HG02623 (cell line): ENCODE measurements at regions not wholly inside any gene's neighbourhood (a gene's known extent, or its start where the extent isn't known, plus 50 kb on each side); places are given as distances from the start of the nearest gene placed in this dataset.

Source experiments
- ATAC-seq: cut with Tn5 transposase; IDR thresholded peaks from one replicate; pipeline ENCODE4 v1.9.1; 2021; ENCODE audit warnings: moderate library complexity; ENCODE audit not compliant: unreplicated experiment

DNA sequence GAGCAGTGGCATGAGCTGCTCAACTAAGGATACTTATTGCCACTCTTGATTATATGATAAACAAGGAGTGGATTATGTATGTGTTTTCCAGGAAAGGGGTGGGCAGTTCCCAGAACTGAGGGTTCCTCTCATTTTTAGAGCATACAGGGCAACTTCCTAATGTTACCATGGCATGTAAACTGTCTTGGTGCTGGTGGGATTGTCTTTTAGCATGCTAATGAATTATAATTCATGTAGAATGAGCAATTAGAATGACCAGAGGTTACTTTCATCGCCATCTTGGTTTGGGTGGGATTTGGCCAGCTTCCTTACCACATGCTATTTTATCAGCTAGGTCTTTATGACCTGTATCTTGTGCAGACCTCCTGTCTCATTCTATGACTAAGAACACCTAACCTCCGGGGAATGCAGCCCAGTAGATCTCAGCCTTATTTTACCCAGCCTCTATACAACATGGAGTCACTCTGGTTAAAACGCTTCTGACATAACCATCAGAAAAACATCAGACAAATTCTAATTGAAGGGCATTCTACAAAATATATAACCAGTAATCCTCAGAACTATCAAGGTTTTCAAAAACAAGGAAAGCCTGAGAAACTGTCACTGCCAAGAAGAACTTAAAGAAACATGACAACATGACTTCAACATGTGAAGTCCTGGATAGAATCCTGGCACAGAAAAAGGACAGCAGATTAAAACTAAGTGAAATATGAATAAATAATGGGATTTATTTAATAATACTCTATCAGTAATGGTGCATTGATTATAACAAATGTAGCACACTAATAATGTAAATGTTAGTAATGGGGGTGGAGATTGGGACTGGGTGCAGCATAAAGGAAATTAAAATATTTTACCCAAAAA, 365.0 kb downstream of the SEMA3D start:
- ATAC-seq = no peak

GRCh38 chr7:84820481-84820880, 366.4 kb downstream of the SEMA3D start:
- ATAC-seq = no peak

DNA sequence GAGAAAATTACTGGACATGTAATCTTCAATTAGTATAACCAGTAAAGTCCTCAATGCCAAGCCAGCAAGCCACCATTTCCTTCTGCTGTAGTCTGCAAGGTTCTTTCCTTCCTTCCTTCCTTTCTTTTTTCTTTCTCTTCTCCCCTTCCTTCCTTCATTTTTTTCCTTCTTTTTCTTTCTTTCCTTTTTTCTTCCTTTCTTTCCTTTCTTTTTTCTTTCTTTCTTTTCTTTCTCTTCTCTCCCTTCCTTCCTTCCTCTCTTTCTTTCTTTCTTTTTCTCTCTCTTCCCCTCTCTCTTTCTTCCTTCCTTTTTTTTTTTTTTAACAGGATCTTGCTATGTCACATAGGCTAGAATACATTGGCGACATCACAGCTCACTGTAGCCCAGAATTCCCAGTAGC, 369.8 kb downstream of the SEMA3D start:
- no peak for ATAC-seq

DNA sequence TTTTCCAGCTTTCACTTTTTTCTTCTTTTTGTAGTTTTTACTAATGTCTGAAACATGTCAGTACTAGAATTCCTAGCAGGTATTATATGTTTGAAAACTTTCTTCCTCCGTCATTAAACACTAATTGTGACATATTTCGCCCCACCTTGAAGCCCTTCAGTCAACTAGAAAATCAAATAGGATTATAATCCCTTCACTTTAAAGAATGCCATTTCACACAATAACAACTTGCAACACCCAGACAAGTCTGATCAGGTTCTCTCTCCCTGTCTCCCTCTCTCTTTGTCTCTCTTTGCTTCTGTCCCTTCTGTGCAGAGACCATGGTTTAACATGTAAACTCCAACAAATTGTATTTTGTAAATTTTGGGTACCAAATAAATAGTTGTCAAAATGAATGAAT, 373.5 kb downstream of the SEMA3D start:
- ATAC-seq = no peak

GRCh38 chr7:84812021-84812420, 374.8 kb downstream of the SEMA3D start:
- ATAC-seq = no peak

DNA sequence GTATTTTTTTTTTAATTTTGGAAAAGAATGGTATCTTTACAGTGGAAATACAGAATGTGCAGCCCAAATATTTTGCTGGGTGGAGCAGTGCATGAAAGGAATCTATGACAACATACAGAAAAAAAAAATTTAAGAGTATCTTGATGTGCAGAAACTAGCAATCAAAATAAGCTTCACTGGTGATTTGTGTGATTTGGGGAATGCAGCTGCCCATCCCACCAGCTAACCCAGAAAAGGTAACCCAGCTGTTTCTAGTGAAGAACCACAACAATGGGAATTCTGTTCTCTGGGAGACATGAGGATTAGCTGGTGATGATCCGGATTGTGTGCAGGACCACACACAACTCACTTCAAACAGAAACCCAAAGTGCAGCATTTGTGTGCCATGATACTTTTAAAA, 375.5 kb downstream of the SEMA3D start:
- no peak for ATAC-seq

- no peak for ATAC-seq
Observed at GRCh38 chr7:84809877-84810276, 377.0 kb downstream of the SEMA3D start.

- ATAC-seq = no peak
Observed at GRCh38 chr7:84803979-84804378, 382.9 kb downstream of the SEMA3D start.

- ATAC-seq = no peak
Observed at GRCh38 chr7:84801396-84801795, 385.5 kb downstream of the SEMA3D start.

DNA sequence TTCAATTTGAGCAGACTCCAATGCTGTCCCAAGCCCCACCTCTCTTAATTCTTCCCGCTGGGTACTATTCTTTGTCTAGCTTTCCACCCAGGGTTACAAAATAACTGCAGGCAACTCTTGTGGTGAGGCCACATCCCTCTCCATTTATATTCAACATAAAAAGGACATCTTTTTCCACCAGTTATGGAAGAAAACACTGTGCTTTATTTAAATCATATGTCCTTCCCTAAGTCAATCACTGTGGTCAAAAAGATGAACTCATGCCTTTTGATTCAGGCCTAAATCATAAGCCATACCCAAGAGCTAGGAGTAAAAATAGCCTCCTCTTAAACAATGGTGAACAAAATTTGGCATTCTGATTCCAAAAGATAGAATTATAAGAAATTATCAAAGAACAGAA, 386.0 kb downstream of the SEMA3D start:
- ATAC-seq = no peak

GRCh38 chr7:84799106-84799505, 387.8 kb downstream of the SEMA3D start:
- ATAC-seq = no peak

- peak; percentile 65 for ATAC-seq
Observed at GRCh38 chr7:84792231-84792893, 394.5 kb downstream of the SEMA3D start.

DNA sequence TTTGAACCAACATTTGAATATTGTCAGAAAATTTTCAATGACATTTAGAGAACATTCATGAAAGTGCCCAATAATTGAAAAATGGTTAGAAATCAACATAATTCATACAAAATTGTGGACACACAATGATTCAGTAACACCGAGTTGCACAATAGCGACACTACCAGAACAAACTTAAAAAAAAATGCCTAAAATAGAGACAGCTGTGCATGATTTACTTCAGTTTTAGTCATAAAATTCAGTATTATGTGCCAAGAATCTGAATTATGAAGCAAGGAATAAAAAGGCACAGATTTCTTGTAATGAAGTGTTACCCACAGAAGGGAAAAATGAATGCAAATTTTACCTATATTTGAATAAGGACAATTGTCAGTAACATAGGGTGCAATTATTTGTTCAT, 396.0 kb downstream of the SEMA3D start:
- ATAC-seq = no peak

DNA sequence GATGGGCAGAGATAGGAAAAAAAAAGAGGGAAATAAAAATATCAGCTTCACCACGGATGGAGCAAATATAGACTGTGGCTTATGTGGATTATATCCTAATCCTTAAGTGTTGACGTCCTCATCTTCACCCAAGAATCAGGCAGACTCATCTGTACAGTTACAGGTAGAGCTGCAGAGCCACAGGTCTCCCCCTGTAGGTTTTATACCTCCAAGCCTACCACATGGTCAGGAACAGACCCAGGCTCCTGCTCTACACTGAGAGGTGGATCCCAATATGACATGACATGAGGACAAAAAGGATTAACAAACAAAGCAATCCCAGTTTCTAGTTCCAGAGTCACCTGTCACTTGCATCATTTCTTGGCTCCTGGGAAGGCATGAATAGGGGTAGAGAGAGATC, 400.8 kb downstream of the SEMA3D start:
- no peak for ATAC-seq

GRCh38 chr7:84784450-84784849, 402.4 kb downstream of the SEMA3D start:
- ATAC-seq = no peak

- no peak for ATAC-seq
Observed at GRCh38 chr7:84783141-84783778, 403.6 kb downstream of the SEMA3D start.

GRCh38 chr7:84781838-84782237, 405.0 kb downstream of the SEMA3D start:
- no peak for ATAC-seq

GRCh38 chr7:84780158-84781124, 406.4 kb downstream of the SEMA3D start:
- no peak for ATAC-seq

DNA sequence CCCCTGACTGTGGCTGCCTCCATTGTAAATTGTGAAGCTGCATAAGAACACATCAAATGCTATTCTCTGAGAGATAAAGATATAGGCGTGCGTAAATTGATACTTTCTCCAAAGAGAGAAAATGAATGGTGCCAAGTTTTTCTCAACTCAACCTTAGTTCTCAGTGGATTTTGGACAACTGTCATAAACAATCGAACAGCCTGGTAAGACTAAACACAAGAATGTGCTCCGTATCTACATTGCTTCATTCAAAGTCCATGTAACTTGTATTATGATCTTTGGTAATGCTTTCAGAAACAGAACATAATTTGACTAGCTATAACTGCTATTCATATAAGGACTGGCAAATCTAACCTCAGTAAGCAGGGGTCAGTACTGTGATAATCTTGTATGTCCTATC, 429.1 kb downstream of the SEMA3D start:
- no peak for ATAC-seq

DNA sequence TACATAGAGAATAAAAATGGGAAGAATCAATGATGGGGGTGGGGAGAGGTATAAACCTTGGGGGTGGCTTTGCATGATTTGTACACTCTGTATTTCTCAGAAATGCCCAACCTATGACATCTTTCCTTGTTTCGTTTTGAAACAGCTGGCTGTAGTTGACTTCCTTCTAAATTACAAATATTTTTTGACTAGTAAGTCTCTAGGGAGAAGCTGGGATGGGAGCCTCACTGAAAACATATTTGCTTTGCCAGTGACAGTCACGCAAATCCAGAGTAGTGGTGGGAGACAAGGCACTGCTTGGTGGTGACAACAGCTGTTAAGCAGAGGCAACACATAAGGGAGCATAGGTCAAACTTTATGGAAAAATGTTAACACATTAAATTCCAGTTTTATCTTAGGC, 440.5 kb downstream of the SEMA3D start:
- no peak for ATAC-seq

DNA sequence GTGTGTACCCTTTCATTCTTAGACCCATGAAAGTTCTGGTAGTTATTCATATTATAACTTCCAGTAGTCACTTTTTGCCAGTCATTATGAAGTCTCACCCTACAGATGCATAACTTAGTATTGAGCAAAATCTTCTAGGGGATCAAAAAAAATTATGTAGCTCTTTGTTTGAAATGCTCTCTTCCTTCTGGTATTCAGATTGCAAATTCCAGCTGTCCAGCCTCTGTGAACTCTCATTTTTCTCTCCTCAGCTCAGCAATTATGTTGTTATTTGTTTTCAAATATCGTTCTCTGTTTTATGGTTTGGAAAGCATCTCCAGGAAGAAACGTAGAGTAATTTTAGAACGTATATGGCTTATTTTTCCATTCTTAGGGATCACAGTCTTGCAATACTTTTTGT, 442.5 kb downstream of the SEMA3D start:
- ATAC-seq = no peak
